SK-N-SH (cell line): ENCODE measurements at regions not wholly inside any gene's neighbourhood (a gene's known extent, or its start where the extent isn't known, plus 50 kb on each side); places are given as distances from the start of the nearest gene placed in this dataset.

Experiments
- CTCF ChIA-PET: fragments of 300-600, 350-600 bp; formaldehyde crosslinking; extraction: SDS; loops from one replicate; lab custom pipeline; 2021; lab: Yijun Ruan, JAX
- POLR2A ChIA-PET: fragments of 350-600 bp; sonication (Branson Sonifier 250); formaldehyde crosslinking; extraction: SDS; loops from one replicate; lab custom pipeline; 2020; ENCODE audit warnings: antibody characterized with exemption, inconsistent platforms; lab: Yijun Ruan, JAX
- DNase-seq: peaks from one replicate; pipeline ENCODE4 v3.0.0; 2012
- H2AFZ ChIP-seq: fragments of 200-600 bp; sonication (generic); 2 replicates; pipeline ENCODE4 v1.8.1; 2016; ENCODE audit warnings: antibody characterized with exemption, mild to moderate bottlenecking, low read depth
- H3F3A ChIP-seq: fragments of 200-600 bp; sonication (generic); replicated peaks from 2 replicates; pipeline ENCODE3; 2016; ENCODE audit warnings: antibody characterized with exemption, mild to moderate bottlenecking; ENCODE audit not compliant: insufficient read depth
- H3K27ac ChIP-seq, 2 experiments: fragments of 200-500 bp in 1 of 2; fragments of 200-600 bp in 1 of 2; sonication (Bioruptor generic) in 1 of 2; sonication (generic), shearing (Covaris generic) in 1 of 2; 2 replicates each; pipeline versions ENCODE4 v1.5.1 to v1.6.1; 2014 to 2016; ENCODE audit warnings: low read depth in 2 of 2, inconsistent platforms in 1 of 2, low read length in 1 of 2, mild to moderate bottlenecking in 1 of 2, mixed read lengths in 1 of 2
- H3K27me3 ChIP-seq: fragments of 200-600 bp; sonication (generic), shearing (Covaris generic); 2 replicates; pipeline ENCODE4 v1.6.1; 2016; ENCODE audit warnings: mixed run types; ENCODE audit not compliant: insufficient read depth
- H3K36me3 ChIP-seq, 2 experiments: fragments of 200-500 bp in 1 of 2; fragments of 200-600 bp in 1 of 2; sonication (Bioruptor generic) in 1 of 2; sonication (generic) in 1 of 2; replicated peaks in 1 of 2; 2 replicates each; pipeline versions ENCODE3 to v1.5.1; 2014 to 2016; ENCODE audit warnings: low read length in 1 of 2, mild to moderate bottlenecking in 1 of 2; ENCODE audit not compliant: insufficient read depth in 2 of 2, control insufficient read depth in 1 of 2
- H3K4me1 ChIP-seq, 2 experiments: fragments of 200-500 bp in 1 of 2; fragments of 200-600 bp in 1 of 2; sonication (Bioruptor generic) in 1 of 2; sonication (generic), shearing (Covaris generic) in 1 of 2; 2 replicates each; pipeline versions ENCODE4 v1.5.1 to v1.6.1; 2014 to 2016; ENCODE audit warnings: low read depth in 1 of 2, low read length in 1 of 2, mixed run types in 1 of 2; ENCODE audit not compliant: insufficient read depth in 2 of 2, control insufficient read depth in 1 of 2
- H3K4me2 ChIP-seq: fragments of 200-600 bp; sonication (generic), shearing (Covaris generic); 2 replicates; pipeline ENCODE4 v1.6.1; 2017; ENCODE audit warnings: mixed run types
- H3K4me3 ChIP-seq, 2 experiments: fragments of 200-500 bp in 1 of 2; fragments of 200-600 bp in 1 of 2; sonication (Bioruptor generic) in 1 of 2; sonication (generic), shearing (Covaris generic) in 1 of 2; 2 replicates each; pipeline versions ENCODE4 v1.5.1 to v1.8.1; 2014 to 2016; ENCODE audit warnings: low read depth in 2 of 2, inconsistent platforms in 1 of 2, low read length in 1 of 2, mild to moderate bottlenecking in 1 of 2, mixed read lengths in 1 of 2, moderate library complexity in 1 of 2
- H3K79me2 ChIP-seq: fragments of 200-600 bp; sonication (generic); 2 replicates; pipeline ENCODE4 v1.8.1; 2017; ENCODE audit warnings: mild to moderate bottlenecking; ENCODE audit not compliant: insufficient read depth
- H3K9ac ChIP-seq: fragments of 200-600 bp; sonication (generic); 2 replicates; pipeline ENCODE4 v1.6.1; 2017; ENCODE audit warnings: mixed run types
- H3K9me2 ChIP-seq: fragments of 200-600 bp; sonication (generic); 2 replicates; pipeline ENCODE4 v1.6.1; 2017; ENCODE audit warnings: mixed run types
- H3K9me3 ChIP-seq: fragments of 200-600 bp; sonication (generic); 2 replicates; pipeline ENCODE4 v1.6.1; 2017; ENCODE audit warnings: mixed run types, mild to moderate bottlenecking, moderate library complexity
- H4K20me1 ChIP-seq: fragments of 200-600 bp; sonication (generic); 2 replicates; pipeline ENCODE4 v1.6.1; 2017; ENCODE audit warnings: mild to moderate bottlenecking, mixed run types; ENCODE audit not compliant: insufficient read depth
- CHD2 ChIP-seq: fragments of 150-350 bp; IDR thresholded peaks from 2 replicates; pipeline ENCODE4 v1.6.1; 2018; ENCODE audit warnings: low read length; ENCODE audit not compliant: partially characterized antibody
- EZH2phosphoT487 ChIP-seq: fragments of 200-600 bp; sonication (generic); IDR thresholded peaks from 2 replicates; pipeline ENCODE4 v1.6.1; 2017; ENCODE audit warnings: low read depth, mixed run types, mild to moderate bottlenecking, antibody characterized with exemption, moderate library complexity, borderline replicate concordance
- FOSL2 ChIP-seq: IDR thresholded peaks from 2 replicates; pipeline ENCODE4 v1.4.0; 2012; ENCODE audit warnings: low read depth, mild to moderate bottlenecking, moderate library complexity, borderline replicate concordance
- GABPA ChIP-seq: IDR thresholded peaks from 2 replicates; pipeline ENCODE4 v1.4.0; 2012; ENCODE audit warnings: low read depth, mild to moderate bottlenecking
- GATA2 ChIP-seq: sonication (generic); formaldehyde crosslinking; IDR thresholded peaks from 2 replicates; pipeline ENCODE4 v1.5.0; 2020; ENCODE audit warnings: mild to moderate bottlenecking, missing genetic modification reagents
- JUND ChIP-seq: IDR thresholded peaks from 2 replicates; pipeline ENCODE4 v1.4.0; 2012
- MEF2A ChIP-seq: IDR thresholded peaks from 2 replicates; pipeline ENCODE4 v1.4.0; 2012; ENCODE audit warnings: low read depth, borderline replicate concordance
- NFIC ChIP-seq: IDR thresholded peaks from 2 replicates; pipeline ENCODE4 v1.4.0; 2012; ENCODE audit warnings: borderline replicate concordance
- NRF1 ChIP-seq: IDR thresholded peaks from 2 replicates; pipeline ENCODE4 v1.6.1; 2012; ENCODE audit warnings: low read depth, mild to moderate bottlenecking, low read length
- POLR2AphosphoS5 ChIP-seq: IDR thresholded peaks from 2 replicates; pipeline ENCODE4 v1.6.1; 2012; ENCODE audit warnings: low read depth, low read length
- RAD21 ChIP-seq: IDR thresholded peaks from 2 replicates; pipeline ENCODE4 v1.6.1; 2012; ENCODE audit warnings: mild to moderate bottlenecking, low read length
- RCOR1 ChIP-seq: fragments of 150-350 bp; IDR thresholded peaks from 2 replicates; pipeline ENCODE4 v1.6.1; 2017; ENCODE audit warnings: antibody characterized with exemption, low read length
- RFX5 ChIP-seq: IDR thresholded peaks from 2 replicates; pipeline ENCODE4 v1.6.1; 2012; ENCODE audit warnings: mild to moderate bottlenecking, improper control_type of control experiment, low read length
- SIN3A ChIP-seq: IDR thresholded peaks from 2 replicates; pipeline ENCODE4 v1.6.1; 2012; ENCODE audit warnings: low read depth, mild to moderate bottlenecking, low read length, moderate library complexity, borderline replicate concordance
- SMC3 ChIP-seq: IDR thresholded peaks from 2 replicates; pipeline ENCODE4 v1.6.1; 2012; ENCODE audit warnings: low read depth, low read length, improper control_type of control experiment
- TCF12 ChIP-seq: IDR thresholded peaks from 2 replicates; pipeline ENCODE4 v1.4.0; 2012
- WGBS: methylation state at CpG from one replicate; pipeline ENCODE4 v1.1.6; 2017; ENCODE audit warnings: low lambda C conversion rate; 5-methylcytosine and 5-hydroxymethylcytosine counted together
- TF ChIP-seq, protein P1 (sequence below): IDR thresholded peaks from 2 replicates; pipeline ENCODE4; 2012
- TF ChIP-seq, protein P2 (sequence below): fragments of 150-350 bp; IDR thresholded peaks from 2 replicates; pipeline ENCODE4 v1.6.1; 2017; ENCODE audit warnings: antibody characterized with exemption, low read length, low read depth, borderline replicate concordance
- TF ChIP-seq, protein P3 (sequence below): IDR thresholded peaks from 2 replicates; pipeline ENCODE4 v1.4.0; 2012; ENCODE audit warnings: low read depth
- TF ChIP-seq, protein P4 (sequence below): fragments of 200-600 bp; sonication (generic); IDR thresholded peaks from 2 replicates; pipeline ENCODE4 v1.6.1; 2017; ENCODE audit warnings: antibody characterized with exemption, mild to moderate bottlenecking, moderate library complexity
- TF ChIP-seq, protein P5 (sequence below): IDR thresholded peaks from 2 replicates; pipeline ENCODE4 v1.6.1; 2012; ENCODE audit warnings: mild to moderate bottlenecking, low read depth, low read length, moderate library complexity

DNA sequence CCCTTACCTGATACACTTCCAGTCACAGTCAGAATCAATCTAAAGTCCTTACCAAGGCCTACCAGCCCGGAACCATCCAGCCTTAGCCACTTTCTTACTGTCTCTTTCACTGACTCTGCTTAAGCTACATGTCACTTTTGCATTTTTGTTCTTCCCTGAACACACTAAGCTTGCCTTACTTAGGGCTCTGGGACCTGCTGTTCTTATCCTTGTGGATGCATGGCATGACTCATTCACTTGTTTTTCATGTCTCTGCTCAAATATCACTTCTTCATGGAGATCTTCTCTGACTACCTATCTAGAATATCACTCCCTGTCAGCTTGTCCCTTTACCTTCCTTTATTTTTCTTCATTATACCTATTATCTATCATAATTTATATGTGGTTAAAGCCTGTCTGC is 65.6 kb upstream of the ZDHHC17 start:
- DNase-seq, result no peak
- H3K4me3 ChIP-seq, result no peak overlapping the region
- H3K27ac ChIP-seq, result no peak overlapping the region
- no peaks in the 10 kb centered on the region for H3K9me2 ChIP-seq
- TF ChIP-seq RAD21, result no peak
- TF ChIP-seq, protein P1, sequence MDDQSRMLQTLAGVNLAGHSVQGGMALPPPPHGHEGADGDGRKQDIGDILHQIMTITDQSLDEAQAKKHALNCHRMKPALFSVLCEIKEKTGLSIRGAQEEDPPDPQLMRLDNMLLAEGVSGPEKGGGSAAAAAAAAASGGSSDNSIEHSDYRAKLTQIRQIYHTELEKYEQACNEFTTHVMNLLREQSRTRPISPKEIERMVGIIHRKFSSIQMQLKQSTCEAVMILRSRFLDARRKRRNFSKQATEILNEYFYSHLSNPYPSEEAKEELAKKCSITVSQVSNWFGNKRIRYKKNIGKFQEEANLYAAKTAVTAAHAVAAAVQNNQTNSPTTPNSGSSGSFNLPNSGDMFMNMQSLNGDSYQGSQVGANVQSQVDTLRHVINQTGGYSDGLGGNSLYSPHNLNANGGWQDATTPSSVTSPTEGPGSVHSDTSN, result no peak
- 0 out of 2 replicates have a peak, but pooled peaks have one; percentile 10 for TF ChIP-seq FOSL2
- POLR2A ChIA-PET, result no interaction called here
- H3F3A ChIP-seq, result no peaks in the 10 kb centered on the region
- 85% methylated on average over 1 of the region's 1 CpG for WGBS
- no peaks in the 10 kb centered on the region for H3K9me3 ChIP-seq
- no peaks in the 10 kb centered on the region for H3K27me3 ChIP-seq
- H3K79me2 ChIP-seq, result no peaks in the 10 kb centered on the region
- H3K36me3 ChIP-seq, result no peaks in the 10 kb centered on the region
- no peak overlapping the region for H3K9ac ChIP-seq
- no peaks in the 10 kb centered on the region for H4K20me1 ChIP-seq
- CTCF ChIA-PET, result no interaction called here
- no peak overlapping the region for H3K4me2 ChIP-seq
- no peaks in the 10 kb centered on the region; a peak in 1 of 4 replicates for H3K4me1 ChIP-seq
- 0 out of 2 replicates have a peak overlapping the region, but pooled peaks have one; percentile 63 for H2AFZ ChIP-seq

DNA sequence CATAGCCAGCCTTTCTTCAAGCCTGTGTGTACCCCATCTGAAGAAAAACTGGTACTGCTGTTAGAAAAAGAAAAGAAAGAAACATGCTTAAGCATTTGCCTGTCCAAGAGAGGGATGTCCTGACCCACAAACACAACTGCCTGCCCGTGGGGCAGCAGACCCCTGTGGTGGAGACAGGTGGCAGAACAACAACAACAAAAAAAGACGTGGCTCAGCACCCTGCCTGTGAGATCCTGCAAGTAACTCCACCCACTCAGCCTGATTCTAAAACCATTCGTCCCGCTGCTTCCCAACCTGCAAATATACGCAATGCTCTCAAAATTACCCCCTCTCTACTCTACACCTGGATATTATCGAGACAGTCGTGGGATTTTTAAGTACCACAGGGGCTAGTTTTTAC is 64.9 kb upstream of the ZDHHC17 start:
- no peaks in the 10 kb centered on the region for H3K27me3 ChIP-seq
- H3K79me2 ChIP-seq, result no peaks in the 10 kb centered on the region
- WGBS, result 85% methylated on average over 7 of the region's 7 CpGs
- no peak overlapping the region for H2AFZ ChIP-seq
- no peak overlapping the region for H3K27ac ChIP-seq
- no peaks in the 10 kb centered on the region for H3K36me3 ChIP-seq
- H3K4me3 ChIP-seq, result no peak overlapping the region
- H3K4me1 ChIP-seq, result no peaks in the 10 kb centered on the region; a peak in 1 of 4 replicates
- H4K20me1 ChIP-seq, result no peaks in the 10 kb centered on the region
- no peaks in the 10 kb centered on the region for H3F3A ChIP-seq
- no peaks in the 10 kb centered on the region for H3K9me2 ChIP-seq
- no peaks in the 10 kb centered on the region for H3K9me3 ChIP-seq
- CTCF ChIA-PET, result no interaction called here
- no peak overlapping the region for H3K4me2 ChIP-seq
- POLR2A ChIA-PET, result no interaction called here
- no peak overlapping the region for H3K9ac ChIP-seq
- DNase-seq, result no peak
- no peak for TF ChIP-seq NFIC
- no peak for TF ChIP-seq NRF1
- TF ChIP-seq, protein P2, sequence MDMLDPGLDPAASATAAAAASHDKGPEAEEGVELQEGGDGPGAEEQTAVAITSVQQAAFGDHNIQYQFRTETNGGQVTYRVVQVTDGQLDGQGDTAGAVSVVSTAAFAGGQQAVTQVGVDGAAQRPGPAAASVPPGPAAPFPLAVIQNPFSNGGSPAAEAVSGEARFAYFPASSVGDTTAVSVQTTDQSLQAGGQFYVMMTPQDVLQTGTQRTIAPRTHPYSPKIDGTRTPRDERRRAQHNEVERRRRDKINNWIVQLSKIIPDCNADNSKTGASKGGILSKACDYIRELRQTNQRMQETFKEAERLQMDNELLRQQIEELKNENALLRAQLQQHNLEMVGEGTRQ, result no peak
- TF ChIP-seq, protein P3, sequence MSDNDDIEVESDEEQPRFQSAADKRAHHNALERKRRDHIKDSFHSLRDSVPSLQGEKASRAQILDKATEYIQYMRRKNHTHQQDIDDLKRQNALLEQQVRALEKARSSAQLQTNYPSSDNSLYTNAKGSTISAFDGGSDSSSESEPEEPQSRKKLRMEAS, result no peak
- TF ChIP-seq MEF2A, result no peak
- TF ChIP-seq, protein P1, result no peak
- no peak for TF ChIP-seq SMC3
- TF ChIP-seq, protein P4, sequence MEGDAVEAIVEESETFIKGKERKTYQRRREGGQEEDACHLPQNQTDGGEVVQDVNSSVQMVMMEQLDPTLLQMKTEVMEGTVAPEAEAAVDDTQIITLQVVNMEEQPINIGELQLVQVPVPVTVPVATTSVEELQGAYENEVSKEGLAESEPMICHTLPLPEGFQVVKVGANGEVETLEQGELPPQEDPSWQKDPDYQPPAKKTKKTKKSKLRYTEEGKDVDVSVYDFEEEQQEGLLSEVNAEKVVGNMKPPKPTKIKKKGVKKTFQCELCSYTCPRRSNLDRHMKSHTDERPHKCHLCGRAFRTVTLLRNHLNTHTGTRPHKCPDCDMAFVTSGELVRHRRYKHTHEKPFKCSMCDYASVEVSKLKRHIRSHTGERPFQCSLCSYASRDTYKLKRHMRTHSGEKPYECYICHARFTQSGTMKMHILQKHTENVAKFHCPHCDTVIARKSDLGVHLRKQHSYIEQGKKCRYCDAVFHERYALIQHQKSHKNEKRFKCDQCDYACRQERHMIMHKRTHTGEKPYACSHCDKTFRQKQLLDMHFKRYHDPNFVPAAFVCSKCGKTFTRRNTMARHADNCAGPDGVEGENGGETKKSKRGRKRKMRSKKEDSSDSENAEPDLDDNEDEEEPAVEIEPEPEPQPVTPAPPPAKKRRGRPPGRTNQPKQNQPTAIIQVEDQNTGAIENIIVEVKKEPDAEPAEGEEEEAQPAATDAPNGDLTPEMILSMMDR, result no peak
- TF ChIP-seq GABPA, result no peak
- no peak for TF ChIP-seq RCOR1
- TF ChIP-seq SIN3A, result no peak
- TF ChIP-seq EZH2phosphoT487, result no peak
- no peak for TF ChIP-seq POLR2AphosphoS5
- TF ChIP-seq GATA2 (CRISPR knock-in tag), result no peak
- TF ChIP-seq JUND, result no peak
- TF ChIP-seq, protein P5, sequence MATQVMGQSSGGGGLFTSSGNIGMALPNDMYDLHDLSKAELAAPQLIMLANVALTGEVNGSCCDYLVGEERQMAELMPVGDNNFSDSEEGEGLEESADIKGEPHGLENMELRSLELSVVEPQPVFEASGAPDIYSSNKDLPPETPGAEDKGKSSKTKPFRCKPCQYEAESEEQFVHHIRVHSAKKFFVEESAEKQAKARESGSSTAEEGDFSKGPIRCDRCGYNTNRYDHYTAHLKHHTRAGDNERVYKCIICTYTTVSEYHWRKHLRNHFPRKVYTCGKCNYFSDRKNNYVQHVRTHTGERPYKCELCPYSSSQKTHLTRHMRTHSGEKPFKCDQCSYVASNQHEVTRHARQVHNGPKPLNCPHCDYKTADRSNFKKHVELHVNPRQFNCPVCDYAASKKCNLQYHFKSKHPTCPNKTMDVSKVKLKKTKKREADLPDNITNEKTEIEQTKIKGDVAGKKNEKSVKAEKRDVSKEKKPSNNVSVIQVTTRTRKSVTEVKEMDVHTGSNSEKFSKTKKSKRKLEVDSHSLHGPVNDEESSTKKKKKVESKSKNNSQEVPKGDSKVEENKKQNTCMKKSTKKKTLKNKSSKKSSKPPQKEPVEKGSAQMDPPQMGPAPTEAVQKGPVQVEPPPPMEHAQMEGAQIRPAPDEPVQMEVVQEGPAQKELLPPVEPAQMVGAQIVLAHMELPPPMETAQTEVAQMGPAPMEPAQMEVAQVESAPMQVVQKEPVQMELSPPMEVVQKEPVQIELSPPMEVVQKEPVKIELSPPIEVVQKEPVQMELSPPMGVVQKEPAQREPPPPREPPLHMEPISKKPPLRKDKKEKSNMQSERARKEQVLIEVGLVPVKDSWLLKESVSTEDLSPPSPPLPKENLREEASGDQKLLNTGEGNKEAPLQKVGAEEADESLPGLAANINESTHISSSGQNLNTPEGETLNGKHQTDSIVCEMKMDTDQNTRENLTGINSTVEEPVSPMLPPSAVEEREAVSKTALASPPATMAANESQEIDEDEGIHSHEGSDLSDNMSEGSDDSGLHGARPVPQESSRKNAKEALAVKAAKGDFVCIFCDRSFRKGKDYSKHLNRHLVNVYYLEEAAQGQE, result no peak
- no peak for TF ChIP-seq RFX5
- TF ChIP-seq CHD2, result no peak
- TF ChIP-seq TCF12, result no peak
